ENCODE measurements at regions not wholly inside any gene's neighbourhood (a gene's known extent, or its start where the extent isn't known, plus 50 kb on each side); places are given as distances from the start of the nearest gene placed in this dataset.

GRCh38 chr6:4371207-4371921, 236.0 kb upstream of the ECI2 start:
- TF ChIP-seq, protein P1, sequence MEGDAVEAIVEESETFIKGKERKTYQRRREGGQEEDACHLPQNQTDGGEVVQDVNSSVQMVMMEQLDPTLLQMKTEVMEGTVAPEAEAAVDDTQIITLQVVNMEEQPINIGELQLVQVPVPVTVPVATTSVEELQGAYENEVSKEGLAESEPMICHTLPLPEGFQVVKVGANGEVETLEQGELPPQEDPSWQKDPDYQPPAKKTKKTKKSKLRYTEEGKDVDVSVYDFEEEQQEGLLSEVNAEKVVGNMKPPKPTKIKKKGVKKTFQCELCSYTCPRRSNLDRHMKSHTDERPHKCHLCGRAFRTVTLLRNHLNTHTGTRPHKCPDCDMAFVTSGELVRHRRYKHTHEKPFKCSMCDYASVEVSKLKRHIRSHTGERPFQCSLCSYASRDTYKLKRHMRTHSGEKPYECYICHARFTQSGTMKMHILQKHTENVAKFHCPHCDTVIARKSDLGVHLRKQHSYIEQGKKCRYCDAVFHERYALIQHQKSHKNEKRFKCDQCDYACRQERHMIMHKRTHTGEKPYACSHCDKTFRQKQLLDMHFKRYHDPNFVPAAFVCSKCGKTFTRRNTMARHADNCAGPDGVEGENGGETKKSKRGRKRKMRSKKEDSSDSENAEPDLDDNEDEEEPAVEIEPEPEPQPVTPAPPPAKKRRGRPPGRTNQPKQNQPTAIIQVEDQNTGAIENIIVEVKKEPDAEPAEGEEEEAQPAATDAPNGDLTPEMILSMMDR (IDR thresholded peaks at IDR 0.05) = no peak
- TF ChIP-seq POLR2A (IDR thresholded peaks at IDR 0.05) (no peak), POLR2AphosphoS5 (IDR thresholded peaks at IDR 0.05) (no peak)

Measured in breast epithelium (tissue), 3 donors.